ENCODE measurements at regions not wholly inside any gene's neighbourhood (a gene's known extent, or its start where the extent isn't known, plus 50 kb on each side); places are given as distances from the start of the nearest gene placed in this dataset.

- TF ChIP-seq CTCF (IDR thresholded peaks at IDR 0.05) = no peak
- TF ChIP-seq POLR2A (IDR thresholded peaks at IDR 0.05) = no peak
Measured at GRCh38 chr17:77644181-77645071, 314.1 kb upstream of the TNRC6C start.
